Testis (tissue), 2 donors: ENCODE measurements at regions not wholly inside any gene's neighbourhood (a gene's known extent, or its start where the extent isn't known, plus 50 kb on each side); places are given as distances from the start of the nearest gene placed in this dataset.

Source experiments
- DNase-seq: peaks from one replicate; pipeline ENCODE4 v3.0.0-alpha.2; 2019
- H3K27ac ChIP-seq, 2 donors: fragments of 200-600 bp; sonication (generic); one replicate each; pipeline ENCODE4 v1.5.1; 2019
- H3K27me3 ChIP-seq: fragments of 200-600 bp; sonication (generic); one replicate; pipeline ENCODE4 v1.5.1; 2019
- H3K36me3 ChIP-seq: fragments of 200-600 bp; sonication (generic); one replicate; pipeline ENCODE4 v1.5.1; 2017; ENCODE audit warnings: low read depth; ENCODE audit errors: missing control alignments
- H3K4me1 ChIP-seq: fragments of 200-600 bp; sonication (generic); one replicate; pipeline ENCODE4 v1.5.1; 2019
- H3K4me3 ChIP-seq, 2 donors: fragments of 200-600 bp; sonication (generic); one replicate each; pipeline ENCODE4 v1.5.1; 2017 to 2019
- H3K9me3 ChIP-seq: fragments of 200-600 bp; sonication (generic); one replicate; pipeline ENCODE4 v1.5.1; 2017
- POLR2A ChIP-seq: fragments of 450-650 bp; IDR thresholded peaks from one replicate; pipeline ENCODE4 v1.6.1; 2017; ENCODE audit warnings: antibody characterized with exemption, mild to moderate bottlenecking, moderate library complexity
- WGBS, 2 donors: methylation state at CpG; one replicate each; pipeline ENCODE4 v1.1.5; 2018; 5-methylcytosine and 5-hydroxymethylcytosine counted together
- intact Hi-C: fragments of 100-400 bp; cut with DNase I; formaldehyde crosslinking; loops from one replicate; pipeline ENCODE4 v1.15.1; 2023; ENCODE audit warnings: low total_unique reads
- TF ChIP-seq, protein P1 (sequence below), 3 experiments: fragments of 450-650 bp in 2 of 3; fragments of 200-600 bp in 1 of 3; sonication (generic) in 1 of 3; IDR thresholded peaks; one replicate each; pipeline ENCODE4 v1.5.1; 2016 to 2019; ENCODE audit warnings: antibody characterized with exemption in 3 of 3, mild to moderate bottlenecking in 2 of 3, moderate library complexity in 1 of 3

DNA sequence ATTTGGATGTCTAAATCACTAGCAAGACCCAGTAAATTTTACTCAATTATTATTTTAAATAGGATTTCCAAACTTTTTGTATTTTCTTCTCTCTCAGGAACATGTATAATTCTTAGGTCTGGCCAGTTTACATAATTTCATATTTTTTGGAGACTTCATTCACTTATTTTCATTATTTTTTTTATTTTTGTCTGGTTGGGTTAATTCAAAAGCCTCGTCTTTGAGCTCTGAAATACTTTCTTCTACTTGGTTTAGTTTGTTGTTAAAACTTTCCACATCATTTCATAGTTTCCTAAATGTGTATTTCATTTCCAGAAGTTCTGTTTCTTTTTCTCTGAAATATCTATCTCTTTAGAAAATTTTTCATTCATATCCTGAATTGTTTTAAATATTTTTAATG lies 322.9 kb upstream of the SPRY2 start:
- H3K27me3 ChIP-seq: no peaks in the 10 kb centered on the region
- H3K4me3 ChIP-seq: no peak overlapping the region
- intact Hi-C loops: no loop called here
- H3K36me3 ChIP-seq: no peaks in the 10 kb centered on the region
- no peaks in the 10 kb centered on the region for H3K4me1 ChIP-seq
- H3K9me3 ChIP-seq: no peaks in the 10 kb centered on the region
- DNase-seq: no peak
- no peak overlapping the region for H3K27ac ChIP-seq
- TF ChIP-seq, protein P1, sequence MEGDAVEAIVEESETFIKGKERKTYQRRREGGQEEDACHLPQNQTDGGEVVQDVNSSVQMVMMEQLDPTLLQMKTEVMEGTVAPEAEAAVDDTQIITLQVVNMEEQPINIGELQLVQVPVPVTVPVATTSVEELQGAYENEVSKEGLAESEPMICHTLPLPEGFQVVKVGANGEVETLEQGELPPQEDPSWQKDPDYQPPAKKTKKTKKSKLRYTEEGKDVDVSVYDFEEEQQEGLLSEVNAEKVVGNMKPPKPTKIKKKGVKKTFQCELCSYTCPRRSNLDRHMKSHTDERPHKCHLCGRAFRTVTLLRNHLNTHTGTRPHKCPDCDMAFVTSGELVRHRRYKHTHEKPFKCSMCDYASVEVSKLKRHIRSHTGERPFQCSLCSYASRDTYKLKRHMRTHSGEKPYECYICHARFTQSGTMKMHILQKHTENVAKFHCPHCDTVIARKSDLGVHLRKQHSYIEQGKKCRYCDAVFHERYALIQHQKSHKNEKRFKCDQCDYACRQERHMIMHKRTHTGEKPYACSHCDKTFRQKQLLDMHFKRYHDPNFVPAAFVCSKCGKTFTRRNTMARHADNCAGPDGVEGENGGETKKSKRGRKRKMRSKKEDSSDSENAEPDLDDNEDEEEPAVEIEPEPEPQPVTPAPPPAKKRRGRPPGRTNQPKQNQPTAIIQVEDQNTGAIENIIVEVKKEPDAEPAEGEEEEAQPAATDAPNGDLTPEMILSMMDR (IDR thresholded peaks at IDR 0.05): no peak
- TF ChIP-seq POLR2A: no peak
- WGBS, 2 donors: 78 to 84% methylated on average over 1 of the region's 1 CpG

DNA sequence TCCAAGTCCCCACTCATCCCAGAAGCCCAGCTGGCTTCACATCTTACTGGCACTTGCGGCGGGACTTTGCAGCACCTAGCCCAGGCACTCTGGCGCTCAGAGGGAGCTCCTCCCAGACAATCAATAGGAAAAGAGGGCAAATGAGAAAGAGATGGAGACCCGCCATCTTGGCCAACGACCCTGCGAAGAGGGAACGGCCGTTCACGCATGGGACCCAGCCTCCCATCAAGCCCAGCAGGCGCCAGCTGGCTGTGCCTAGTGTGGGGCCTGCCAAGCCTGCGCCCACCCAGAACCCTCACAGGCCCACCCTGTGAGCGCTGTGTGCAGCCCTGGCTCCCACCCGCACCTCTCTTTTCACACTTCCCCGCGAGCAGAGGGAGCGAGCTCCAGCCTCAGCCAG lies 317.8 kb upstream of the SPRY2 start:
- Histone ChIP-seq H3K4me3 (no peak overlapping the region), H3K9me3 (no peaks in the 10 kb centered on the region), H3K27me3 (no peaks in the 10 kb centered on the region), H3K4me1 (no peaks in the 10 kb centered on the region), H3K27ac (no peak overlapping the region), H3K36me3 (no peaks in the 10 kb centered on the region)
- intact Hi-C loops: no loop called here
- DNase-seq: no peak
- 80 to 91% methylated on average over 14 to 16 of the region's 16 CpGs for WGBS, 2 donors
- TF ChIP-seq POLR2A: no peak
- TF ChIP-seq, protein P1 (IDR thresholded peaks at IDR 0.05): no peak

DNA sequence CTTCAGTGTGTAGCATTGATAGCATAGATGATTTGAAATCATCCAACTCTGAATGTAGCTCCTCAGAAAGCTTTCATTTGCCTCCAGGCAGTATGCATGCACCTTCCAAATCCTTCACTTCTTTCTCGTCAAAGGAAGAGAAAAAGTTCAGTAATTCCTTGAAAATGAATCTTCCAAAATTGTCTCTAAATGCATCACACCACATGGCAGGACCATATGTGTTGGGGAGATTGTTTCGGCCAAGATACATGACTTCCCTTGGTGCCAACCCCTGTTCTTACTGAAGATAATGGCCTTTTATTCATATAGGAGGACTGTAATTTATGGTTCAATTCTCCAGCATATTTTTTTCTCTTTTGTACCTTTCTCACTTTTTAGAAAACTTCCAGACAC lies 315.6 kb upstream of the SPRY2 start:
- Histone ChIP-seq H3K27ac (no peak overlapping the region), H3K27me3 (no peaks in the 10 kb centered on the region), H3K4me3 (no peak overlapping the region), H3K36me3 (no peaks in the 10 kb centered on the region), H3K4me1 (no peaks in the 10 kb centered on the region), H3K9me3 (no peaks in the 10 kb centered on the region)
- 93 to 97% methylated on average over 2 of the region's 2 CpGs for WGBS, 2 donors
- DNase-seq: no peak
- intact Hi-C loops: no loop called here
- TF ChIP-seq, protein P1 (IDR thresholded peaks at IDR 0.05): no peak
- no peak for TF ChIP-seq POLR2A

DNA sequence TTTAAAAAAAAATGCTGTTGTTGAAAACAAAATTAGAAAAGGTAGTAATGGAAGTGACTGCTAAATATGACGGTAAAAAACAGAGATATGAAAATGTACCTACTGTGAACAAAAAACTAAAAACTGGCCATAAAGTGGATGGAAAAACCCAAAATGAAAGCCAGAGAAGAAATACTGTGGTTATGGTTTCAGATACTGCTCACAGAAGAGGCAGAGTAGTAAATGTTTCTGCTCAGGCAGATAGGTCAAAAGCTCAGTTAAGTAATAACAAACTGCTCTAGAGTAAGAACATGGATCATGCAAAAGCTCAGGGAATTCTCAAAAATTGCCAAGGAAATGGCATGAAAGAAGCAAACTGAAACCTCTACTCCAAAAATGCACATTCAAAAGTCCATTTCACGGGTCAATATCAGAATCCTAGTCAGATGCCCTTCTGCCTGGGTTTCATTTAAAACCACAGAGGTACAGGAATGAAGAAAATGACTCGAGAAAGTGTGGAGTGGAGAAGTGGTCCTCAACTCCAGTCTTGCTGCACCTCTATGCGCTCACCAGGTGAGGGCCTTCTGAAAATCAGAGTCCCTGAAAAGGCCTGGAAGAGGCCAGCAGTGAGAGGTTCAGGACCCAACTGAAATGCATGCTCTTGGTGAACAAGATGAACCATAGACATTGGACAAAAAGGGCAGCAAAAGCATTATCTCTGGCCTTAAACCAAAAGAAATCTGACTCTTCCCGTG lies 315.0 kb upstream of the SPRY2 start:
- no peak overlapping the region for H3K4me3 ChIP-seq
- WGBS, 2 donors: 74 to 78% methylated on average over 5 of the region's 5 CpGs
- no peaks in the 10 kb centered on the region for H3K4me1 ChIP-seq
- H3K27me3 ChIP-seq: no peaks in the 10 kb centered on the region
- intact Hi-C loops: no loop called here
- no peaks in the 10 kb centered on the region for H3K36me3 ChIP-seq
- TF ChIP-seq POLR2A: no peak
- TF ChIP-seq, protein P1 (IDR thresholded peaks at IDR 0.05): no peak
- H3K9me3 ChIP-seq: no peaks in the 10 kb centered on the region
- no peak for DNase-seq
- no peak overlapping the region for H3K27ac ChIP-seq

DNA sequence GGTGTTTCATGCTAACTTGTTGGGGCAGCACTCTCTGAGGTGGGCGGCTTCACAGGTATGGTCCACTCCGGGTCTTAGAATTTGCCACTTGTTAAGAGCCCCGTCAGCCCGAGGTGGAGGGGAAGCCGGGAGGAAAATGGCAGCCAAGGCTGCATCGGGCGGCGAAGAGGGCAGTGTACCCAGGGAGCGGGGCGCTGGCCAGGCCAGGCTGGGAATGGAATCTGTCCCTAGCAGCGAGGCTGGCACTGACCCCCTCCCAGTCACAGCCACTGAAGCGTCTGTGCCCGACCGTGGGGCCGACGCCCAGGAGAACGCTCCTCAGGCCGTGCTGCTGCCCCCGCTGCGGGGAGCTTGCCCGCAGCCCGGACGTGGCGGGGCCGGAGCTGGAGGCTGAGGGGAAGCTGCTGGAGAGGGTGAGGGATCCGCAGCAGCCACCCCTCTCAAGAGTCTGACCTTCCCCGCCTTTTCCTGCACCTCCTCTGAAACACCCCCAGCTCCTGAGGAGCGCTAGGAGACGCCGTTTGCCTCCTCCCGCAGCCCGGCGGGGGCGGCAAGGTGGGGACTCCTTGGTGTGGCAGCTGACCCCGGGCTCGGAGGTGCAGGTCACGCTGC lies 313.8 kb upstream of the SPRY2 start:
- 53 to 63% methylated on average over 21 to 28 of the region's 37 CpGs for WGBS, 2 donors
- peak; percentile 61 for DNase-seq
- Histone ChIP-seq H3K27me3 (no peaks in the 10 kb centered on the region), H3K9me3 (no peaks in the 10 kb centered on the region), H3K36me3 (no peaks in the 10 kb centered on the region), H3K27ac (no peak overlapping the region), H3K4me1 (no peaks in the 10 kb centered on the region), H3K4me3 (peak overlapping the region; percentile 31 to 56)
- no peak for TF ChIP-seq POLR2A
- TF ChIP-seq, protein P1 (IDR thresholded peaks at IDR 0.05): no peak
- intact Hi-C loops: no loop called here
